GM12864 (cell line): ENCODE measurements at regions not wholly inside any gene's neighbourhood (a gene's known extent, or its start where the extent isn't known, plus 50 kb on each side); places are given as distances from the start of the nearest gene placed in this dataset.

Experiments
- DNase-seq: peaks from one replicate; pipeline ENCODE4 v3.0.0-alpha.2; 2011; ENCODE audit warnings: low read depth
- H3K4me3 ChIP-seq: 2 replicates; pipeline ENCODE4 v1.5.1; 2011; ENCODE audit warnings: mild to moderate bottlenecking, low read depth, low read length, control low read depth
- CTCF ChIP-seq: IDR thresholded peaks from 2 replicates; pipeline ENCODE4 v1.5.1; 2011; ENCODE audit warnings: low read depth, mild to moderate bottlenecking, moderate library complexity, low read length, control low read depth, inconsistent platforms; ENCODE audit errors: missing control alignments

GRCh38 chr3:22661121-22661700 is 541.9 kb upstream of the UBE2E2 start:
- no peak for TF ChIP-seq CTCF
- no peak for DNase-seq
- H3K4me3 ChIP-seq = no peak overlapping the region

GRCh38 chr3:22665528-22665927 is 537.6 kb upstream of the UBE2E2 start:
- no peak overlapping the region for H3K4me3 ChIP-seq

GRCh38 chr3:22666736-22667135 is 536.4 kb upstream of the UBE2E2 start:
- no peak for TF ChIP-seq CTCF
- no peak for DNase-seq
- H3K4me3 ChIP-seq = no peak overlapping the region

More at GRCh38 chr3:22665528-22665927, 537.6 kb upstream of the UBE2E2 start:
- DNase-seq = no peak
- TF ChIP-seq CTCF = no peak

- TF ChIP-seq CTCF = no peak
- no peak for DNase-seq
- no peak overlapping the region for H3K4me3 ChIP-seq
Observed at GRCh38 chr3:22671848-22672247, 531.3 kb upstream of the UBE2E2 start.

- TF ChIP-seq CTCF = no peak
Observed at GRCh38 chr3:22684739-22685138, 518.4 kb upstream of the UBE2E2 start.

GRCh38 chr3:22685597-22685996 is 517.5 kb upstream of the UBE2E2 start:
- H3K4me3 ChIP-seq = no peak overlapping the region
- no peak for DNase-seq
- TF ChIP-seq CTCF = peak; percentile 35

More at GRCh38 chr3:22684739-22685138, 518.4 kb upstream of the UBE2E2 start:
- no peak overlapping the region for H3K4me3 ChIP-seq
- no peak for DNase-seq

- no peak overlapping the region for H3K4me3 ChIP-seq
- no peak for TF ChIP-seq CTCF
- no peak for DNase-seq
Observed at GRCh38 chr3:22691407-22691806, 511.7 kb upstream of the UBE2E2 start.
